ENCODE measurements at regions not wholly inside any gene's neighbourhood (a gene's known extent, or its start where the extent isn't known, plus 50 kb on each side); places are given as distances from the start of the nearest gene placed in this dataset.

- TF ChIP-seq CTCF (IDR thresholded peaks at IDR 0.05 in 2 of 3, conservative IDR thresholded peaks at IDR 0.05 in 1 of 3; ENCODE audit: insufficient read depth in 2 of 3, low read depth in 1 of 3, low read length in 3 of 3) (no peak), ZNF232 (CRISPR knock-in tag; IDR thresholded peaks at IDR 0.05) (no peak), STAG1 (CRISPR knock-in tag; IDR thresholded peaks at IDR 0.05; ENCODE audit: borderline replicate concordance) (no peak), NR1H2 (CRISPR knock-in tag; IDR thresholded peaks at IDR 0.05) (no peak), ZBTB40 (IDR thresholded peaks at IDR 0.05) (no peak), ZBTB40 (CRISPR knock-in tag; IDR thresholded peaks at IDR 0.05) (no peak), ZNF592 (IDR thresholded peaks at IDR 0.05) (no peak), IRF1 (CRISPR knock-in tag; IDR thresholded peaks at IDR 0.05; ENCODE audit: borderline replicate concordance) (no peak), IRF9 (tag; IDR thresholded peaks at IDR 0.05) (no peak), ETS1 (conservative IDR thresholded peaks at IDR 0.05; ENCODE audit: control insufficient read depth, low read depth, low read length) (no peak), ZKSCAN3 (CRISPR knock-in tag; IDR thresholded peaks at IDR 0.05) (no peak)
Observed at GRCh38 chr6:163994566-163994965, 580.0 kb downstream of the QKI start.

All from K562 (cell line).